ENCODE measurements at regions not wholly inside any gene's neighbourhood (a gene's known extent, or its start where the extent isn't known, plus 50 kb on each side); places are given as distances from the start of the nearest gene placed in this dataset.

DNA sequence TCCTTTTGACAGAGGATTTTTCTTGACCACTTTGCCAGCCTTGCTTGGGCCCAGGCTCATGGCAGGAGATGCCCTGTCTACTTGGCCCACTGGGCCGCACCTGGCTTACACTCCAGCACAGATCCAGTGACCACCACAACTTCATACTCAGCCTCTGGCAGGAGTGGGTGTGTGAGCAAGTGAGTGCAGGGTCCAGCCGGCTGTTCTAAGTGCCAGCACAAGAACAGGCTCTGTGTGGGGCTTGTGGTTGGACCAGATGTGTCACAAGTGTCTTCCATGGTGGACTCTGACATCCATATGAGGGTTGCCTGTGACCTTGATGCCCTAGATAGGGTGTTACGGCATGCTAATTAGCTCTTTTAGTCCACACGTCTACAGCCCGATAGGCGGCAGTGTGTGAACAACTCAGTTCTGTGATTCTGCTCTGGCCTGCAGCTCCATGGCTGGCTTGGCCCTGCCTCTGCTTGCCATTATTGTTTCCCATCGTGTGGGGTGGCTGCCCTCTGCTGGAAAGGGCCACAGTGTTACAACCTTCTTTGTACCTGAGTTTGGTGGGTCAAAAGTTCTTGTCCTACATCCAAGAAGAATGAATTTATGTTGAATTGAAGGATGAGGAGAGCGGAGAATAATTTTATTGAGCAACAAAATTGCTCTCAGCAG is 1089.1 kb downstream of the SLC6A15 start:
- no peak for DNase-seq (ENCODE audit: low read depth, low spot score)
- H3K27ac ChIP-seq (ENCODE audit: control insufficient read depth, insufficient read depth, low read length) = no peak overlapping the region
- H3K4me3 ChIP-seq (ENCODE audit: control insufficient read depth in 2 of 3, extremely low read depth in 1 of 3, insufficient read depth in 2 of 3, low read depth in 1 of 3, low read length in 3 of 3) = no peak overlapping the region
- H3K4me2 ChIP-seq (ENCODE audit: control insufficient read depth, extremely low read depth, insufficient read depth, low read depth, low read length) = no peak overlapping the region
- TF ChIP-seq, protein P1, sequence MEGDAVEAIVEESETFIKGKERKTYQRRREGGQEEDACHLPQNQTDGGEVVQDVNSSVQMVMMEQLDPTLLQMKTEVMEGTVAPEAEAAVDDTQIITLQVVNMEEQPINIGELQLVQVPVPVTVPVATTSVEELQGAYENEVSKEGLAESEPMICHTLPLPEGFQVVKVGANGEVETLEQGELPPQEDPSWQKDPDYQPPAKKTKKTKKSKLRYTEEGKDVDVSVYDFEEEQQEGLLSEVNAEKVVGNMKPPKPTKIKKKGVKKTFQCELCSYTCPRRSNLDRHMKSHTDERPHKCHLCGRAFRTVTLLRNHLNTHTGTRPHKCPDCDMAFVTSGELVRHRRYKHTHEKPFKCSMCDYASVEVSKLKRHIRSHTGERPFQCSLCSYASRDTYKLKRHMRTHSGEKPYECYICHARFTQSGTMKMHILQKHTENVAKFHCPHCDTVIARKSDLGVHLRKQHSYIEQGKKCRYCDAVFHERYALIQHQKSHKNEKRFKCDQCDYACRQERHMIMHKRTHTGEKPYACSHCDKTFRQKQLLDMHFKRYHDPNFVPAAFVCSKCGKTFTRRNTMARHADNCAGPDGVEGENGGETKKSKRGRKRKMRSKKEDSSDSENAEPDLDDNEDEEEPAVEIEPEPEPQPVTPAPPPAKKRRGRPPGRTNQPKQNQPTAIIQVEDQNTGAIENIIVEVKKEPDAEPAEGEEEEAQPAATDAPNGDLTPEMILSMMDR (optimal IDR thresholded peaks at IDR 0.05 in 1 of 3, IDR thresholded peaks at IDR 0.05 in 1 of 3, conservative IDR thresholded peaks at IDR 0.05 in 1 of 3; ENCODE audit: extremely low read depth in 1 of 3, insufficient read depth in 2 of 3, low read length in 3 of 3) = peak; percentile 62 to 89 (median 80)
- TF ChIP-seq EZH2 (IDR thresholded peaks at IDR 0.05; ENCODE audit: low read length) = no peak
- H3K4me1 ChIP-seq (ENCODE audit: control insufficient read depth, extremely low read depth, insufficient read depth, low read length) = peaks cover 2% of the 10 kb centered on the region
- no peaks in the 10 kb centered on the region for H4K20me1 ChIP-seq (ENCODE audit: control insufficient read depth, extremely low read depth, insufficient read depth, low read length)
- H3K9me1 ChIP-seq (ENCODE audit: control insufficient read depth, extremely low read depth, insufficient read depth, low read length) = no peaks in the 10 kb centered on the region
- no peak overlapping the region for H3K9ac ChIP-seq (ENCODE audit: control insufficient read depth, extremely low read depth, insufficient read depth, low read length)
- dilution Hi-C loops (cut with MboI; ENCODE audit: extremely low pct_ligation_motif_present, low sequenced_read_pairs) = no loop called here
- H3K27me3 ChIP-seq (ENCODE audit: control insufficient read depth, extremely low read depth, insufficient read depth, low read length) = no peaks in the 10 kb centered on the region
- no peak for FAIRE-seq
- no peaks in the 10 kb centered on the region for H3K79me2 ChIP-seq (ENCODE audit: control insufficient read depth, insufficient read depth, low read length)
- H3K36me3 ChIP-seq (ENCODE audit: control insufficient read depth in 2 of 2, extremely low read depth in 1 of 2, insufficient read depth in 2 of 2, low read length in 2 of 2) = no peaks in the 10 kb centered on the region
- no peaks in the 10 kb centered on the region for H3K9me3 ChIP-seq (ENCODE audit: control insufficient read depth, low read depth, low read length)
- no peak overlapping the region for H2AFZ ChIP-seq (ENCODE audit: control insufficient read depth, low read length)

DNA sequence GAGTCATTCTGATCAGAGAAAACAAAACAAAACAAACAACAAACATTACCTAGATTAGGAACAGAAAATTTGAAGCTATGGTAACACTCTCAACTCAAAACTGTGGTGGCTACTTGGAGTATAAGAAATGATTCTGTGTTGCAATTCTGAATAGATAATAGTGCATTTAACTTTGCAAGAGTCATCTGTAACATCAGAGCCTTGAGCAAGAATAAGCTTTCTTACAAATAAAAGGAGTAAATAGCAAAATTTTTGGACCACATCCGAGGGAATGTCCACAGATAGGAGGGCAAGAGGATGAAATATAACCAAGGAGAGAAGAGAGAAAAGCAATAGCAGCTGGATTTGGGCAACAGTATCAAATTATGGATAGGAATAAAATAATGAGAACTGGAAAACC is 1090.6 kb downstream of the SLC6A15 start:
- no peaks in the 10 kb centered on the region for H3K9me3 ChIP-seq (ENCODE audit: control insufficient read depth, low read depth, low read length)
- no peak overlapping the region for H3K4me2 ChIP-seq (ENCODE audit: control insufficient read depth, extremely low read depth, insufficient read depth, low read depth, low read length)
- DNase-seq (ENCODE audit: low read depth, low spot score) (no peak), FAIRE-seq (no peak)
- no peaks in the 10 kb centered on the region for H3K27me3 ChIP-seq (ENCODE audit: control insufficient read depth, extremely low read depth, insufficient read depth, low read length)
- no peaks in the 10 kb centered on the region for H3K36me3 ChIP-seq (ENCODE audit: control insufficient read depth in 2 of 2, extremely low read depth in 1 of 2, insufficient read depth in 2 of 2, low read length in 2 of 2)
- H4K20me1 ChIP-seq (ENCODE audit: control insufficient read depth, extremely low read depth, insufficient read depth, low read length) = no peaks in the 10 kb centered on the region
- H3K9me1 ChIP-seq (ENCODE audit: control insufficient read depth, extremely low read depth, insufficient read depth, low read length) = no peaks in the 10 kb centered on the region
- TF ChIP-seq EZH2 (IDR thresholded peaks at IDR 0.05; ENCODE audit: low read length) = no peak
- TF ChIP-seq, protein P1 (optimal IDR thresholded peaks at IDR 0.05 in 1 of 3, IDR thresholded peaks at IDR 0.05 in 1 of 3, conservative IDR thresholded peaks at IDR 0.05 in 1 of 3; ENCODE audit: extremely low read depth in 1 of 3, insufficient read depth in 2 of 3, low read length in 3 of 3) = no peak
- no peak overlapping the region for H3K27ac ChIP-seq (ENCODE audit: control insufficient read depth, insufficient read depth, low read length)
- H3K79me2 ChIP-seq (ENCODE audit: control insufficient read depth, insufficient read depth, low read length) = no peaks in the 10 kb centered on the region
- peaks cover 1% of the 10 kb centered on the region for H3K4me1 ChIP-seq (ENCODE audit: control insufficient read depth, extremely low read depth, insufficient read depth, low read length)
- no peak overlapping the region for H3K9ac ChIP-seq (ENCODE audit: control insufficient read depth, extremely low read depth, insufficient read depth, low read length)
- dilution Hi-C loops (cut with MboI; ENCODE audit: extremely low pct_ligation_motif_present, low sequenced_read_pairs) = no loop called here
- H2AFZ ChIP-seq (ENCODE audit: control insufficient read depth, low read length) = no peak overlapping the region
- H3K4me3 ChIP-seq (ENCODE audit: control insufficient read depth in 2 of 3, extremely low read depth in 1 of 3, insufficient read depth in 2 of 3, low read depth in 1 of 3, low read length in 3 of 3) = no peak overlapping the region

Data from keratinocyte (primary cell).